Stomach smooth muscle (tissue), 2 donors: ENCODE measurements at regions not wholly inside any gene's neighbourhood (a gene's known extent, or its start where the extent isn't known, plus 50 kb on each side); places are given as distances from the start of the nearest gene placed in this dataset.

Source experiments
- H3K27ac ChIP-seq: one replicate; pipeline ENCODE4 v1.7.0; 2013; ENCODE audit warnings: mild to moderate bottlenecking, low read length, inconsistent platforms
- H3K27me3 ChIP-seq, 2 donors: one replicate each; pipeline ENCODE4 v1.7.0; 2013; ENCODE audit warnings: low read length in 2 of 2; ENCODE audit not compliant: insufficient read depth in 2 of 2, control insufficient read depth in 1 of 2
- H3K36me3 ChIP-seq, 2 donors: one replicate each; pipeline ENCODE4 v1.7.0; 2013; ENCODE audit warnings: low read length in 2 of 2; ENCODE audit not compliant: control insufficient read depth in 2 of 2, insufficient read depth in 2 of 2
- H3K4me1 ChIP-seq: one replicate; pipeline ENCODE4 v1.7.0; 2013; ENCODE audit warnings: low read length; ENCODE audit not compliant: control insufficient read depth, insufficient read depth
- H3K4me3 ChIP-seq, 2 donors: one replicate each; pipeline ENCODE4 v1.7.0; 2013; ENCODE audit warnings: low read length in 2 of 2
- H3K9ac ChIP-seq, 2 donors: one replicate each; pipeline ENCODE4 v1.7.0; 2013; ENCODE audit warnings: low read length in 2 of 2, mild to moderate bottlenecking in 1 of 2
- H3K9me3 ChIP-seq, 2 donors: one replicate each; pipeline ENCODE4 v1.7.0; 2013; ENCODE audit warnings: low read length in 2 of 2; ENCODE audit not compliant: control insufficient read depth in 2 of 2
- donor health status: healthy.
- donor health status: Pancreatic carcinoma.

- Histone ChIP-seq H3K27me3 (peaks cover 0 to 2% of the 10 kb centered on the region in 2 donors), H3K4me1 (no peaks in the 10 kb centered on the region), H3K27ac (no peak overlapping the region), H3K36me3 (no peaks in the 10 kb centered on the region), H3K9me3 (peaks cover 0 to 3% of the 10 kb centered on the region in 2 donors), H3K9ac (no peak overlapping the region), H3K4me3 (no peak overlapping the region)
Observed at GRCh38 chr13:109370496-109370895, 415.9 kb downstream of the IRS2 start.

GRCh38 chr13:109369353-109370052 is 416.9 kb downstream of the IRS2 start:
- no peak overlapping the region for H3K9ac ChIP-seq
- H3K4me3 ChIP-seq, result no peak overlapping the region

GRCh38 chr13:109368230-109368629 is 418.2 kb downstream of the IRS2 start:
- no peaks in the 10 kb centered on the region for H3K36me3 ChIP-seq
- no peaks in the 10 kb centered on the region for H3K4me1 ChIP-seq
- H3K27me3 ChIP-seq, result no peaks in the 10 kb centered on the region
- no peak overlapping the region for H3K9ac ChIP-seq
- no peak overlapping the region for H3K4me3 ChIP-seq
- H3K9me3 ChIP-seq, result peaks cover 0 to 3% of the 10 kb centered on the region in 2 donors
- no peak overlapping the region for H3K27ac ChIP-seq

More at GRCh38 chr13:109369353-109370052, 416.9 kb downstream of the IRS2 start:
- Histone ChIP-seq H3K27ac (no peak overlapping the region), H3K4me1 (no peaks in the 10 kb centered on the region), H3K9me3 (peaks cover 0 to 3% of the 10 kb centered on the region in 2 donors), H3K36me3 (no peaks in the 10 kb centered on the region), H3K27me3 (no peaks in the 10 kb centered on the region)

- no peak overlapping the region for H3K4me3 ChIP-seq
- no peaks in the 10 kb centered on the region for H3K27me3 ChIP-seq
- no peaks in the 10 kb centered on the region for H3K4me1 ChIP-seq
- H3K9me3 ChIP-seq, result peaks cover 0 to 3% of the 10 kb centered on the region in 2 donors
- H3K36me3 ChIP-seq, result no peaks in the 10 kb centered on the region
- H3K27ac ChIP-seq, result no peak overlapping the region
- no peak overlapping the region for H3K9ac ChIP-seq
Observed at GRCh38 chr13:109366525-109366924, 419.9 kb downstream of the IRS2 start.

GRCh38 chr13:109363431-109363830 is 423.0 kb downstream of the IRS2 start:
- Histone ChIP-seq H3K27me3 (no peaks in the 10 kb centered on the region), H3K4me3 (no peak overlapping the region), H3K9me3 (peaks cover 0 to 3% of the 10 kb centered on the region in 2 donors), H3K36me3 (no peaks in the 10 kb centered on the region), H3K9ac (no peak overlapping the region), H3K4me1 (no peaks in the 10 kb centered on the region), H3K27ac (no peak overlapping the region)

- H3K27me3 ChIP-seq, result no peaks in the 10 kb centered on the region
- peaks cover 0 to 3% of the 10 kb centered on the region in 2 donors for H3K9me3 ChIP-seq
- H3K4me3 ChIP-seq, result no peak overlapping the region
- H3K9ac ChIP-seq, result no peak overlapping the region
- no peaks in the 10 kb centered on the region for H3K4me1 ChIP-seq
- H3K27ac ChIP-seq, result no peak overlapping the region
- H3K36me3 ChIP-seq, result no peaks in the 10 kb centered on the region
Observed at GRCh38 chr13:109362616-109363015, 423.8 kb downstream of the IRS2 start.

GRCh38 chr13:109361562-109362289 is 424.7 kb downstream of the IRS2 start:
- Histone ChIP-seq H3K9me3 (peaks cover 0 to 3% of the 10 kb centered on the region in 2 donors), H3K27ac (no peak overlapping the region), H3K36me3 (no peaks in the 10 kb centered on the region), H3K27me3 (no peaks in the 10 kb centered on the region), H3K4me1 (no peaks in the 10 kb centered on the region), H3K4me3 (no peak overlapping the region), H3K9ac (no peak overlapping the region)

- H3K4me3 ChIP-seq, result no peak overlapping the region
- no peak overlapping the region for H3K9ac ChIP-seq
- H3K27me3 ChIP-seq, result no peaks in the 10 kb centered on the region
- H3K27ac ChIP-seq, result no peak overlapping the region
- H3K4me1 ChIP-seq, result no peaks in the 10 kb centered on the region
- H3K9me3 ChIP-seq, result no peaks in the 10 kb centered on the region
- H3K36me3 ChIP-seq, result no peaks in the 10 kb centered on the region
Observed at GRCh38 chr13:109357751-109358471, 428.5 kb downstream of the IRS2 start.

GRCh38 chr13:109355875-109356434 is 430.4 kb downstream of the IRS2 start:
- Histone ChIP-seq H3K27me3 (no peaks in the 10 kb centered on the region), H3K4me3 (no peak overlapping the region), H3K9me3 (no peaks in the 10 kb centered on the region), H3K36me3 (no peaks in the 10 kb centered on the region), H3K27ac (no peak overlapping the region), H3K9ac (no peak overlapping the region), H3K4me1 (no peaks in the 10 kb centered on the region)

- H3K27ac ChIP-seq, result no peak overlapping the region
- no peaks in the 10 kb centered on the region for H3K27me3 ChIP-seq
- no peak overlapping the region for H3K9ac ChIP-seq
- H3K36me3 ChIP-seq, result no peaks in the 10 kb centered on the region
- no peaks in the 10 kb centered on the region for H3K9me3 ChIP-seq
- no peak overlapping the region for H3K4me3 ChIP-seq
- no peaks in the 10 kb centered on the region for H3K4me1 ChIP-seq
Observed at GRCh38 chr13:109355166-109355565, 431.2 kb downstream of the IRS2 start.
